Neural progenitor cell (in vitro differentiated cells): ENCODE measurements at regions not wholly inside any gene's neighbourhood (a gene's known extent, or its start where the extent isn't known, plus 50 kb on each side); places are given as distances from the start of the nearest gene placed in this dataset.

ENCODE experiments used
- DNase-seq: peaks from one replicate; pipeline ENCODE4 v3.0.0-alpha.2; 2016; ENCODE audit warnings: low spot score
- H2AFZ ChIP-seq: fragments of 200-600 bp; sonication (generic); replicated peaks from 2 replicates; pipeline ENCODE4 v1.6.1; 2016; ENCODE audit warnings: antibody characterized with exemption
- H3F3A ChIP-seq: fragments of 200-600 bp; sonication (generic); 2 replicates; pipeline ENCODE4 v1.6.1; 2016; ENCODE audit warnings: antibody characterized with exemption, low read depth
- H3K27ac ChIP-seq: fragments of 200-600 bp; sonication (generic); 2 replicates; pipeline ENCODE4 v1.5.1; 2016; ENCODE audit warnings: mild to moderate bottlenecking
- H3K27me3 ChIP-seq: fragments of 200-600 bp; sonication (generic); 2 replicates; pipeline ENCODE4 v1.6.1; 2016; ENCODE audit warnings: mild to moderate bottlenecking, moderate library complexity
- H3K36me3 ChIP-seq: fragments of 200-600 bp; sonication (generic); 2 replicates; pipeline ENCODE4 v1.5.1; 2016
- H3K4me1 ChIP-seq: fragments of 200-600 bp; sonication (generic); 2 replicates; pipeline ENCODE4 v1.6.1; 2016; ENCODE audit warnings: mixed run types
- H3K4me2 ChIP-seq: fragments of 200-600 bp; sonication (generic); 2 replicates; pipeline ENCODE4 v1.6.1; 2016
- H3K4me3 ChIP-seq: fragments of 200-600 bp; sonication (generic); 2 replicates; pipeline ENCODE4 v1.5.1; 2016
- H3K79me2 ChIP-seq: fragments of 200-600 bp; sonication (generic); 2 replicates; pipeline ENCODE4 v1.6.1; 2016; ENCODE audit warnings: low read depth
- H3K9ac ChIP-seq: fragments of 200-600 bp; sonication (generic); 2 replicates; pipeline ENCODE4 v1.6.1; 2016
- H3K9me3 ChIP-seq: fragments of 200-600 bp; sonication (generic); 2 replicates; pipeline ENCODE4 v1.5.1; 2016; ENCODE audit warnings: low read depth
- H4K20me1 ChIP-seq: fragments of 200-600 bp; sonication (generic); 2 replicates; pipeline ENCODE4 v1.6.1; 2016; ENCODE audit warnings: low read depth
- H3K27ac Mint-ChIP-seq: 3 replicates; pipeline ENCODE4 v1.8.0; 2021; ENCODE audit warnings: mixed read lengths
- H3K27me3 Mint-ChIP-seq: 2 replicates; pipeline ENCODE4 v1.8.0; 2022; ENCODE audit warnings: low read depth, mild to moderate bottlenecking, inconsistent platforms, moderate library complexity, mixed read lengths; ENCODE audit not compliant: insufficient read depth
- H3K36me3 Mint-ChIP-seq: 3 replicates; pipeline ENCODE4 v1.8.0; 2021; ENCODE audit warnings: mixed read lengths
- H3K4me1 Mint-ChIP-seq: 3 replicates; pipeline ENCODE4 v1.8.0; 2021; ENCODE audit warnings: mixed read lengths
- H3K4me3 Mint-ChIP-seq: 3 replicates; pipeline ENCODE4 v1.8.0; 2021; ENCODE audit warnings: mild to moderate bottlenecking, moderate library complexity, mixed read lengths
- H3K9me3 Mint-ChIP-seq: 3 replicates; pipeline ENCODE4 v1.8.0; 2020; ENCODE audit warnings: mixed read lengths
- CTCF ChIP-seq: fragments of 200-600 bp; sonication (generic); IDR thresholded peaks from 2 replicates; pipeline ENCODE4 v1.5.1; 2017; ENCODE audit warnings: antibody characterized with exemption, mild to moderate bottlenecking
- EZH2 ChIP-seq: fragments of 200-600 bp; sonication (generic); IDR thresholded peaks from 2 replicates; pipeline ENCODE4 v1.6.1; 2017; ENCODE audit warnings: antibody characterized with exemption, mild to moderate bottlenecking, moderate library complexity
- EZH2phosphoT487 ChIP-seq: fragments of 200-600 bp; sonication (generic); IDR thresholded peaks from 2 replicates; pipeline ENCODE4 v1.6.1; 2017; ENCODE audit warnings: antibody characterized with exemption

DNA sequence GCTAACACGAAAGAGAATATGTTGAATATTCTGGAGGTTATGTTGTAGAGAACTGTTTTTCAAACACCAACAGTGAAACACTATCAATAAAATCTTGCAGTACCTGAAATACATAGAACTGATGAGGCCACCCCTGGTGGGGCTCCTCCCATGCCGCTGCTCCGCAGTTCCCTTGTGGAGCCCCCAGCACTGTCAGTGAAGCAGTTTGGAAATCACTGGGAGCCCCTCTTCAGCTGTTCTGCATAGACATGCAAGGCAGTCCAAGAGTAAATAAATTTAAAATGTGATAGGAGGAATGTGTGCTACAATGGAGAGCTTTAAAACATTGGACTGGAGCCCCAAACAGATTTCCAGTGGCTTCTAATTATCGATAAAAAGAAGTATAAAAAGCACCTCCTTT lies 189.4 kb downstream of the FNDC1 start:
- Mint-ChIP-seq H3K36me3 (no peaks in the 10 kb centered on the region), H3K4me3 (no peak overlapping the region), H3K27me3 (no peaks in the 10 kb centered on the region), H3K9me3 (no peaks in the 10 kb centered on the region), H3K4me1 (no peaks in the 10 kb centered on the region), H3K27ac (no peak overlapping the region)
- Histone ChIP-seq H3K4me1 (no peaks in the 10 kb centered on the region), H3K36me3 (no peaks in the 10 kb centered on the region), H3K79me2 (no peaks in the 10 kb centered on the region), H3K4me2 (no peak overlapping the region), H3K27ac (no peak overlapping the region), H3K9ac (no peak overlapping the region), H3F3A (no peaks in the 10 kb centered on the region), H4K20me1 (no peaks in the 10 kb centered on the region), H3K9me3 (no peaks in the 10 kb centered on the region), H3K4me3 (no peak overlapping the region), H3K27me3 (no peaks in the 10 kb centered on the region), H2AFZ (no peak overlapping the region)
- TF ChIP-seq EZH2phosphoT487 (no peak), EZH2 (no peak), CTCF (no peak)
- DNase-seq: no peak

DNA sequence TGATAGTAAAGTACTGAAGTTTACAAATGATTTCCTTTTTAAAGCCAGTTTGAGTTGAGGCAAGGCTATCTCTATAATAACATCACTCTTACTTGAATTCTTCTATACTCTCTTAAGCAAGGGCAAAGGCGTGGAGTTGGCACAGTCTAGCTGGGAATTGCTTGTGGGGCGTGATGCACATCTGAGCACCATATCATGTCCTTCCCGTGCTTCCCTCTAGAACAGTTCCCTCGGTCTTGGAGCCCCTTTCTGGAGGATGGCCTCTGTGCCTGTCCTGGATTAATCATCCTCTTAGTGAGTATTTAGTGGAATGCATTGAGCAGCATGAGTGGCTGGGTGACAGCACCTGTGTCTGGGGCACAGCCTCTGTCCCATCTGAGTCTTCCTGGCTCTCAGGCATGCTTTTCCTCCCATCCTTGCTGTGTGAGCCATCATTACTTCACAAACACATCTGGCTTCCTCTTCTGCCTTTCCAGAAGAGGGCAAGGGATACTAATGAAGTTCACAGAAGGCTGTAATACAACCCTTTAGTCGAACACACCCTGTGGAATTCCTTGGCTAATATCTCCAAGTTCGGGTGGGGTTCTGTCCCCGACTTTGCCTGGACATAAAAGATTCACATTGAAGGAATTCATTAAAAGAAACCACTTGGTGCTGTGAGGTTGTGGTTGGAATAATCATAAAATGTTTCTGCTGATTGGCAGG lies 188.2 kb downstream of the FNDC1 start:
- Mint-ChIP-seq H3K27me3 (no peaks in the 10 kb centered on the region), H3K9me3 (no peaks in the 10 kb centered on the region), H3K27ac (no peak overlapping the region), H3K4me3 (no peak overlapping the region), H3K36me3 (no peaks in the 10 kb centered on the region), H3K4me1 (no peaks in the 10 kb centered on the region)
- Histone ChIP-seq H3K4me2 (no peak overlapping the region), H2AFZ (no peak overlapping the region), H3K4me3 (no peak overlapping the region), H3K27me3 (no peaks in the 10 kb centered on the region), H3F3A (no peaks in the 10 kb centered on the region), H4K20me1 (no peaks in the 10 kb centered on the region), H3K27ac (no peak overlapping the region), H3K9ac (no peak overlapping the region), H3K36me3 (no peaks in the 10 kb centered on the region), H3K79me2 (no peaks in the 10 kb centered on the region), H3K9me3 (no peaks in the 10 kb centered on the region), H3K4me1 (no peaks in the 10 kb centered on the region)
- TF ChIP-seq CTCF: no peak
- TF ChIP-seq EZH2phosphoT487: no peak
- no peak for TF ChIP-seq EZH2
- no peak for DNase-seq

DNA sequence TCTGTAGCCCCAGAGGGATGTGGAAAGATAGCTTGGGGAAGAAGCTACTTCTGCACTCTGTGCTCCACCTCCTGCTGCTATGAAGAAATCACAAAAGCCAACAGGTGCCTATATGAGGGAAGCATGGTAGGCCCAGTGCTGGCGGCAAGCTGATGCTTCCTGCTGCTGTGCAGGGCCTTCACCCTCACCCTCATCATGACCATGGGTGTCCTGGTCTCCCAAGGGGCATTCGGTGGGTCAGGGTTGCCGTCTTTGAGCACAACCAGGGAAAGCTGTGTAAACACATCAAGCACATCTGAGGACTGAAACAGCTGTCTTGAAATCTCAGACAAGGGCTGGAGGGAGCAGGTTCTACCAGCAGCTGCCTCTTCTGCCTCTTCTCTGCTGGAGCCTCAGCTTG lies 184.0 kb downstream of the FNDC1 start:
- no peak overlapping the region for H3K27ac Mint-ChIP-seq
- Histone ChIP-seq H3K9ac (no peak overlapping the region), H3K9me3 (no peaks in the 10 kb centered on the region), H3K4me1 (no peaks in the 10 kb centered on the region), H4K20me1 (no peaks in the 10 kb centered on the region), H2AFZ (no peak overlapping the region), H3K79me2 (no peaks in the 10 kb centered on the region), H3K27me3 (no peaks in the 10 kb centered on the region), H3K4me2 (no peak overlapping the region), H3K36me3 (no peaks in the 10 kb centered on the region), H3K27ac (no peak overlapping the region), H3F3A (no peaks in the 10 kb centered on the region), H3K4me3 (no peak overlapping the region)
- no peak for DNase-seq
- no peaks in the 10 kb centered on the region for H3K9me3 Mint-ChIP-seq
- H3K4me1 Mint-ChIP-seq: no peaks in the 10 kb centered on the region
- peaks cover 4% of the 10 kb centered on the region for H3K27me3 Mint-ChIP-seq
- no peak overlapping the region for H3K4me3 Mint-ChIP-seq
- no peaks in the 10 kb centered on the region for H3K36me3 Mint-ChIP-seq
- no peak for TF ChIP-seq CTCF
- TF ChIP-seq EZH2: no peak
- no peak for TF ChIP-seq EZH2phosphoT487
